ENCODE measurements at regions not wholly inside any gene's neighbourhood (a gene's known extent, or its start where the extent isn't known, plus 50 kb on each side); places are given as distances from the start of the nearest gene placed in this dataset.

DNA sequence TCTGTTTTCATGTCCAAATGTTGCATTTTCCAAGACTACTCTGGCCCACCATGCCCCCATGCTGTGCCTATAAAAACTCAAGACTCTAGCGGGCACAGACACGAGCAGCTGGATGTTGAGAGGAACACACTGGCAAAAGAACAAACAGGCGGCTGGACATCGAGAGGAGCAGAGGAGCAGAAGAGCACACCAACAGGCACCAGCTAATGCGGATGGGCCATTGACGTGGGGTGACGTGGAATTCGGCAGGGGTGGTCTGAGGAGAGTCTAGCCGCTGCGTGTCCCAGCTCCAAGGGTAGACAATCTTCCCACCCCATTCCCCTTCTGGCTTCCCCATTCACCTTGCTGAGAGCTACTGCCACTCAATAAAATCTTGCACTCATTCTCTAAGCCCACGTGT, 54.4 kb upstream of the SMIM30 start:
- TF ChIP-seq CHD2 (IDR thresholded peaks at IDR 0.05; ENCODE audit: low read length, partially characterized antibody) (no peak), EP300 (IDR thresholded peaks at IDR 0.05) (no peak)

Measured in A549 (cell line).